ENCODE measurements at regions not wholly inside any gene's neighbourhood (a gene's known extent, or its start where the extent isn't known, plus 50 kb on each side); places are given as distances from the start of the nearest gene placed in this dataset.

- Histone ChIP-seq H3K27me3 (no peaks in the 10 kb centered on the region), H3K9me3 (no peaks in the 10 kb centered on the region), H3K36me3 (no peaks in the 10 kb centered on the region), H3K27ac (no peak overlapping the region), H3K4me1 (no peaks in the 10 kb centered on the region), H3K4me3 (no peak overlapping the region)
- ATAC-seq: no peak
- no peak for TF ChIP-seq EP300 (IDR thresholded peaks at IDR 0.05)
- no peak for TF ChIP-seq POLR2A (IDR thresholded peaks at IDR 0.05)
- no peak for TF ChIP-seq POLR2AphosphoS5 (IDR thresholded peaks at IDR 0.05)
- no peak for TF ChIP-seq CTCF (IDR thresholded peaks at IDR 0.05)
- 85 to 89% methylated on average over 2 of the region's 2 CpGs for WGBS, 2 donors (ENCODE audit: low coverage in 1 of 2)
Measured at GRCh38 chr5:153400931-153401330, 89.5 kb upstream of the GRIA1 start.

DNA sequence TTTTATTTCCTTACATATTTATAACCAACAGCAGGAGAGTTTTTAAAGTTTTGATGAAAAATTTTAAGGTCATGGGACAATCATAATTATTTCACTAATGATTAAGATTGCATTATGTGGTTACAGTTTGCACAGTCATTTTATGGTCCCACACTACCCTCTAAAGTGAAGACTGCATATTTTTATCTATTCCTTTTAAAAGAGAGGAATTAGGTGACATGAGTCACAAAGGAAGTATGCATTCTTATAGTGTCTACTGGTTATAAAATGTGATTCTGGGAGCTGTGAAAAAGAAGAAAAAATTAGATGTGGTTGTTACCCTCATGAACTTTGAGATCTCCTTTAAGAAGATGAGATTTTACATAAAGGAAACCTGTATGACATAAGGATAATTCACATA is 87.9 kb upstream of the GRIA1 start:
- no peak for ATAC-seq
- no peak for TF ChIP-seq POLR2AphosphoS5 (IDR thresholded peaks at IDR 0.05)
- TF ChIP-seq POLR2A (IDR thresholded peaks at IDR 0.05): no peak
- TF ChIP-seq EP300 (IDR thresholded peaks at IDR 0.05): no peak
- no peak for TF ChIP-seq CTCF (IDR thresholded peaks at IDR 0.05)
- H3K27ac ChIP-seq: no peak overlapping the region

GRCh38 chr5:153403470-153403869 is 87.0 kb upstream of the GRIA1 start:
- Histone ChIP-seq H3K27ac (no peak overlapping the region), H3K4me3 (no peak overlapping the region), H3K27me3 (no peaks in the 10 kb centered on the region), H3K36me3 (no peaks in the 10 kb centered on the region), H3K4me1 (no peaks in the 10 kb centered on the region), H3K9me3 (no peaks in the 10 kb centered on the region)
- ATAC-seq: no peak
- TF ChIP-seq POLR2AphosphoS5 (IDR thresholded peaks at IDR 0.05): no peak
- TF ChIP-seq POLR2A (IDR thresholded peaks at IDR 0.05): no peak
- TF ChIP-seq CTCF (IDR thresholded peaks at IDR 0.05): no peak
- no peak for TF ChIP-seq EP300 (IDR thresholded peaks at IDR 0.05)

More for the DNA sequence above, 87.9 kb upstream of the GRIA1 start:
- Histone ChIP-seq H3K4me1 (no peaks in the 10 kb centered on the region), H3K36me3 (no peaks in the 10 kb centered on the region), H3K4me3 (no peak overlapping the region), H3K9me3 (no peaks in the 10 kb centered on the region), H3K27me3 (no peaks in the 10 kb centered on the region)

DNA sequence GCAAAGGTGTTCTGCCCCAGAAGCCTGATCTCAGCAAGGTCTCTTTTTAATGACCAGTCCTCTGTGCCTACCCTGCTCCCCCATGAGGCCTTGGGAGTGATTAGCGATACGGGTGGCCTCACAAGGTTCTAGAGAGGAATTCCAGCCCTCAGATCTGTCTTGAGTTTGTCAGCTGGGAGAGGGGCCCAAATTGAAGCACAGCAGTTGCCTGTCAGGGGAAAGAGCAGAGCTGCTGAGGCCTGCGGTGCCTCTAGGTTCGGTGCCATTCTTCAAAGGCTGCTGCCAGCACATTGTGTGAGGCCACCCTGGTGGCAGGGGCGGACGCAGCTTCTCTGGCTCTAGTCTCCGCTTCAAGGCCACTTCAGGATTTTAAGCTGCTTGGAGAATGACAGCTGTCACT is 85.7 kb upstream of the GRIA1 start:
- no peak for ATAC-seq
- Histone ChIP-seq H3K9me3 (no peaks in the 10 kb centered on the region), H3K4me3 (no peak overlapping the region), H3K27ac (no peak overlapping the region), H3K27me3 (no peaks in the 10 kb centered on the region), H3K4me1 (no peaks in the 10 kb centered on the region), H3K36me3 (no peaks in the 10 kb centered on the region)
- TF ChIP-seq POLR2A (IDR thresholded peaks at IDR 0.05): no peak
- no peak for TF ChIP-seq CTCF (IDR thresholded peaks at IDR 0.05)
- no peak for TF ChIP-seq EP300 (IDR thresholded peaks at IDR 0.05)
- no peak for TF ChIP-seq POLR2AphosphoS5 (IDR thresholded peaks at IDR 0.05)
- 20% methylated on average over 2 of the region's 7 CpGs; no CpG with 5 or more reads in 1 of the 2 donors for WGBS, 2 donors (ENCODE audit: low coverage in 1 of 2)

GRCh38 chr5:153421676-153422075 is 68.8 kb upstream of the GRIA1 start:
- no peaks in the 10 kb centered on the region for H3K36me3 ChIP-seq
- no peaks in the 10 kb centered on the region for H3K4me1 ChIP-seq
- no peak overlapping the region for H3K27ac ChIP-seq
- ATAC-seq: no peak
- H3K9me3 ChIP-seq: no peaks in the 10 kb centered on the region
- H3K27me3 ChIP-seq: no peaks in the 10 kb centered on the region
- TF ChIP-seq POLR2AphosphoS5 (IDR thresholded peaks at IDR 0.05): no peak
- TF ChIP-seq EP300 (IDR thresholded peaks at IDR 0.05): no peak
- no peak for TF ChIP-seq CTCF (IDR thresholded peaks at IDR 0.05)
- no peak for TF ChIP-seq POLR2A (IDR thresholded peaks at IDR 0.05)
- H3K4me3 ChIP-seq: no peak overlapping the region
